ENCODE measurements at regions not wholly inside any gene's neighbourhood (a gene's known extent, or its start where the extent isn't known, plus 50 kb on each side); places are given as distances from the start of the nearest gene placed in this dataset.

DNA sequence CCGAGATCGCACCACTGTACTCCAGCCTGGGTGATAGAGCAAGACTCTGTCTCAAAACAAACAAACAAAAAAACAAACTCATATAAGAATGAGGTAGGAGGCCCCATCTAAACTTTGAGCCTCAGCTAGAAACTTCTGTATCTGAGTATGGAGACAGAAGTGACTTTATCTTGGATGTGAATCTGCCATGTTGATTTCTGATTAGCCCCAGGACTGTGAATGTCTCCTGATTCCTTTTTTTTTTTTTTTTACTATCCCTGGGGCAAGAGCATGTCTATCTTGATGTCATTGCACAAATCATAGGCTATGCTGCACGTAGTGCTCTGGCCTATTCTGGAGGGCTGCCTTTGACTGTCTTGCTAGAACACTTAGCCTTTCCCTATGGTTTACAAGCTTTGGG, 211.0 kb downstream of the PTPRU start:
- Histone ChIP-seq H3K27me3 (ENCODE audit: control insufficient read depth, extremely low read depth, insufficient read depth, low read length) (peaks cover 23% of the 10 kb centered on the region), H4K20me1 (ENCODE audit: control insufficient read depth, extremely low read depth, insufficient read depth, low read length) (no peaks in the 10 kb centered on the region), H3K79me2 (ENCODE audit: control insufficient read depth, insufficient read depth, low read length) (no peaks in the 10 kb centered on the region), H3K9me3 (ENCODE audit: control insufficient read depth, low read depth, low read length) (no peaks in the 10 kb centered on the region), H3K27ac (ENCODE audit: control insufficient read depth, insufficient read depth, low read length) (no peak overlapping the region), H3K4me3 (ENCODE audit: control insufficient read depth in 2 of 3, extremely low read depth in 1 of 3, insufficient read depth in 2 of 3, low read depth in 1 of 3, low read length in 3 of 3) (no peak overlapping the region), H3K4me1 (ENCODE audit: control insufficient read depth, extremely low read depth, insufficient read depth, low read length) (no peaks in the 10 kb centered on the region), H3K9ac (ENCODE audit: control insufficient read depth, extremely low read depth, insufficient read depth, low read length) (no peak overlapping the region), H3K4me2 (ENCODE audit: control insufficient read depth, extremely low read depth, insufficient read depth, low read depth, low read length) (no peak overlapping the region), H2AFZ (ENCODE audit: control insufficient read depth, low read length) (no peak overlapping the region), H3K36me3 (ENCODE audit: control insufficient read depth in 2 of 2, extremely low read depth in 1 of 2, insufficient read depth in 2 of 2, low read length in 2 of 2) (no peaks in the 10 kb centered on the region), H3K9me1 (ENCODE audit: control insufficient read depth, extremely low read depth, insufficient read depth, low read length) (no peaks in the 10 kb centered on the region)
- DNase-seq (ENCODE audit: low read depth, low spot score) (no peak), FAIRE-seq (no peak)
- TF ChIP-seq, protein P1, sequence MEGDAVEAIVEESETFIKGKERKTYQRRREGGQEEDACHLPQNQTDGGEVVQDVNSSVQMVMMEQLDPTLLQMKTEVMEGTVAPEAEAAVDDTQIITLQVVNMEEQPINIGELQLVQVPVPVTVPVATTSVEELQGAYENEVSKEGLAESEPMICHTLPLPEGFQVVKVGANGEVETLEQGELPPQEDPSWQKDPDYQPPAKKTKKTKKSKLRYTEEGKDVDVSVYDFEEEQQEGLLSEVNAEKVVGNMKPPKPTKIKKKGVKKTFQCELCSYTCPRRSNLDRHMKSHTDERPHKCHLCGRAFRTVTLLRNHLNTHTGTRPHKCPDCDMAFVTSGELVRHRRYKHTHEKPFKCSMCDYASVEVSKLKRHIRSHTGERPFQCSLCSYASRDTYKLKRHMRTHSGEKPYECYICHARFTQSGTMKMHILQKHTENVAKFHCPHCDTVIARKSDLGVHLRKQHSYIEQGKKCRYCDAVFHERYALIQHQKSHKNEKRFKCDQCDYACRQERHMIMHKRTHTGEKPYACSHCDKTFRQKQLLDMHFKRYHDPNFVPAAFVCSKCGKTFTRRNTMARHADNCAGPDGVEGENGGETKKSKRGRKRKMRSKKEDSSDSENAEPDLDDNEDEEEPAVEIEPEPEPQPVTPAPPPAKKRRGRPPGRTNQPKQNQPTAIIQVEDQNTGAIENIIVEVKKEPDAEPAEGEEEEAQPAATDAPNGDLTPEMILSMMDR (optimal IDR thresholded peaks at IDR 0.05 in 1 of 3, IDR thresholded peaks at IDR 0.05 in 1 of 3, conservative IDR thresholded peaks at IDR 0.05 in 1 of 3; ENCODE audit: extremely low read depth in 1 of 3, insufficient read depth in 2 of 3, low read length in 3 of 3), result no peak
- no peak for TF ChIP-seq EZH2 (IDR thresholded peaks at IDR 0.05; ENCODE audit: low read length)
- dilution Hi-C loops (cut with MboI; ENCODE audit: extremely low pct_ligation_motif_present, low sequenced_read_pairs), result no loop called here

DNA sequence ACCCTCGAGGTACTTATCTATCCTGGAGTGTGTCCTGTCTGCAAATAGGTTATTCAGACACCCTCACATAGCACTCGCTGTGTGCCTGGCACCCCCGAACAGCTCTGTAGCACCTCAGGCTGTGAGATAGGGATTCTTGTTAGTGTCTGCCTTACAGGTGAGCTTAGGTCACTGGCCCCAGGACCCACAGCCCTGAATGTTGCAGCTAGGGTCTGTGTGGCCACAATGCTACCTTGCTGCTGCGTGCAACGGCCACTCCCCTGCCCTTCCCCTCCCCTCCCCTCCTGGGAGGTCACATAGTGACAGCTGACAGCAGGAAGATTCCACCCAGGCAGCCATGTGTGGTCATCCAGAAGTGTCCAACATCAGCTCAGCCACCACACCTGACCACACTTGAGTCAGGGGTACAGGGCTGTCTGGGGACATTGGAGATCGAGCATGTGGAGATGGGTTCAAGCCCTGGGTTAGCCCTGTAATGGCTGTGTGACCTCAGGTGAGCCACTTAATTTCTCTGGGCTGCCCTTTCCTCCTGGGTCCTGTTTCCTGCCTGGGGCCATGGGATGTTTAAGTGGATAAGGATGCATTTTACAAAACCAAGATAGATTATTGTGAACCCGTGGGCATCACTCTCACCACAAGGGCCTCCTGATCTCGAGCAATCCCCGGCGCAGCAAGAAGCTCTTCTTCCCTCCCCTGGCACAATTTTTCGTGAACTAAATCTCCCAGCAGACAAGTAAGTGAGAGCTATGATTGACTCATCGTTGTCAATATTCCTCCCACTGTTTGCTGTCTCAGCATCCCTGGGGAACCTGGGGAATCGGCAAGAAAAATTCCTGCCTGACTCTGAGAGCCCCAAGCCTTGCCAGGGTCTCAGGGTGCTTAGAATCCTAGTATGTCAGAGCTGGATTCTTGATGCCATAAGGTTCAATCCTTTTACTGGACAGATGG, 208.7 kb downstream of the PTPRU start:
- no peak overlapping the region for H3K4me2 ChIP-seq (ENCODE audit: control insufficient read depth, extremely low read depth, insufficient read depth, low read depth, low read length)
- H3K79me2 ChIP-seq (ENCODE audit: control insufficient read depth, insufficient read depth, low read length), result no peaks in the 10 kb centered on the region
- H4K20me1 ChIP-seq (ENCODE audit: control insufficient read depth, extremely low read depth, insufficient read depth, low read length), result no peaks in the 10 kb centered on the region
- no peaks in the 10 kb centered on the region for H3K36me3 ChIP-seq (ENCODE audit: control insufficient read depth in 2 of 2, extremely low read depth in 1 of 2, insufficient read depth in 2 of 2, low read length in 2 of 2)
- H3K27ac ChIP-seq (ENCODE audit: control insufficient read depth, insufficient read depth, low read length), result no peak overlapping the region
- DNase-seq (ENCODE audit: low read depth, low spot score), result no peak
- peaks cover 23% of the 10 kb centered on the region for H3K27me3 ChIP-seq (ENCODE audit: control insufficient read depth, extremely low read depth, insufficient read depth, low read length)
- no peak overlapping the region for H3K4me3 ChIP-seq (ENCODE audit: control insufficient read depth in 2 of 3, extremely low read depth in 1 of 3, insufficient read depth in 2 of 3, low read depth in 1 of 3, low read length in 3 of 3)
- H3K9me1 ChIP-seq (ENCODE audit: control insufficient read depth, extremely low read depth, insufficient read depth, low read length), result no peaks in the 10 kb centered on the region
- dilution Hi-C loops (cut with MboI; ENCODE audit: extremely low pct_ligation_motif_present, low sequenced_read_pairs), result no loop called here
- no peak for TF ChIP-seq EZH2 (IDR thresholded peaks at IDR 0.05; ENCODE audit: low read length)
- TF ChIP-seq, protein P1 (optimal IDR thresholded peaks at IDR 0.05 in 1 of 3, IDR thresholded peaks at IDR 0.05 in 1 of 3, conservative IDR thresholded peaks at IDR 0.05 in 1 of 3; ENCODE audit: extremely low read depth in 1 of 3, insufficient read depth in 2 of 3, low read length in 3 of 3), result no peak
- no peak overlapping the region for H2AFZ ChIP-seq (ENCODE audit: control insufficient read depth, low read length)
- no peak for FAIRE-seq
- H3K9me3 ChIP-seq (ENCODE audit: control insufficient read depth, low read depth, low read length), result no peaks in the 10 kb centered on the region
- H3K4me1 ChIP-seq (ENCODE audit: control insufficient read depth, extremely low read depth, insufficient read depth, low read length), result no peaks in the 10 kb centered on the region
- no peak overlapping the region for H3K9ac ChIP-seq (ENCODE audit: control insufficient read depth, extremely low read depth, insufficient read depth, low read length)

Data from keratinocyte (primary cell).